Endothelial cell of umbilical vein (primary cell): ENCODE measurements at regions not wholly inside any gene's neighbourhood (a gene's known extent, or its start where the extent isn't known, plus 50 kb on each side); places are given as distances from the start of the nearest gene placed in this dataset.

Experiments used
- BruUV-seq: library from RNA; stranded (reverse); fragments of 400-500 nt; replicated peaks from 2 replicates; lab custom pipeline; 2021; lab: Mats Ljungman, UMichigan
- CTCF ChIA-PET: fragments of 300-600, 350-600 bp; sonication (Branson Sonifier 250); formaldehyde crosslinking; loops from one replicate; lab custom pipeline; 2021; ENCODE audit warnings: antibody characterized with exemption, inconsistent platforms; lab: Charles Lee
- POLR2A ChIA-PET: fragments of 300-600, 350-600 bp; sonication (Branson Sonifier 250); formaldehyde crosslinking; loops from one replicate; lab custom pipeline; 2021; ENCODE audit warnings: antibody characterized with exemption, inconsistent platforms; lab: Charles Lee
- DNase-seq: peaks from one replicate; pipeline ENCODE4 v3.0.0-alpha.2; 2011; ENCODE audit warnings: low read depth, low spot score
- FAIRE-seq: peaks from 2 replicates; lab custom pipeline; 2011; peaks lifted over from hg19 to GRCh38; lab: Jason Lieb, UNC
- H2AFZ ChIP-seq: 2 replicates; pipeline ENCODE4 v1.6.0; 2012; ENCODE audit warnings: low read depth, low read length, control low read depth, inconsistent platforms
- H3K27ac ChIP-seq: 2 replicates; pipeline ENCODE4 v1.5.1; 2011; ENCODE audit warnings: low read depth, mild to moderate bottlenecking, control low read depth, low read length, moderate library complexity; ENCODE audit not compliant: insufficient read depth
- H3K27me3 ChIP-seq, 2 experiments: 2 replicates each; pipeline versions ENCODE4 v1.6.0 to v1.6.1; 2011; ENCODE audit warnings: low read length in 2 of 2, mixed read lengths in 1 of 2; ENCODE audit not compliant: control insufficient read depth in 2 of 2, insufficient read depth in 2 of 2
- H3K36me3 ChIP-seq, 2 experiments: 2 replicates in 1 of 2; 3 replicates in 1 of 2; pipeline ENCODE4 v1.5.1; 2011; ENCODE audit warnings: low read length in 2 of 2, mild to moderate bottlenecking in 1 of 2, moderate library complexity in 1 of 2; ENCODE audit not compliant: control insufficient read depth in 2 of 2, insufficient read depth in 2 of 2; ENCODE audit errors: extremely low read depth in 1 of 2
- H3K4me1 ChIP-seq: 3 replicates; pipeline ENCODE4 v1.5.1; 2011; ENCODE audit warnings: mild to moderate bottlenecking, low read length; ENCODE audit not compliant: control insufficient read depth, insufficient read depth; ENCODE audit errors: extremely low read depth
- H3K4me2 ChIP-seq: 2 replicates; pipeline ENCODE4 v1.6.1; 2011; ENCODE audit warnings: low read length, control low read depth, mixed read lengths; ENCODE audit not compliant: insufficient read depth
- H3K4me3 ChIP-seq, 3 experiments: fragments of 200-600 bp in 1 of 3; sonication (generic), shearing (Covaris generic) in 1 of 3; replicated peaks in 1 of 3; 2 replicates each; pipeline ENCODE4 v1.5.1; 2011 to 2016; ENCODE audit warnings: control low read depth in 3 of 3, low read length in 3 of 3, mild to moderate bottlenecking in 2 of 3, inconsistent platforms in 1 of 3, low read depth in 1 of 3, moderate library complexity in 1 of 3; ENCODE audit not compliant: insufficient read depth in 1 of 3
- H3K79me2 ChIP-seq: 2 replicates; pipeline ENCODE4 v1.6.0; 2012; ENCODE audit warnings: low read length, inconsistent platforms; ENCODE audit not compliant: control insufficient read depth, insufficient read depth
- H3K9ac ChIP-seq: replicated peaks from 2 replicates; pipeline ENCODE3; 2011; ENCODE audit warnings: low read length, control low read depth; ENCODE audit not compliant: insufficient read depth; ENCODE audit errors: extremely low read depth
- H3K9me1 ChIP-seq: replicated peaks from 3 replicates; pipeline ENCODE4 v1.6.0; 2011; ENCODE audit warnings: mild to moderate bottlenecking, low read length; ENCODE audit not compliant: control insufficient read depth, insufficient read depth; ENCODE audit errors: extremely low read depth
- H3K9me3 ChIP-seq: replicated peaks from 2 replicates; pipeline ENCODE4 v1.5.1; 2012; ENCODE audit warnings: low read length, inconsistent platforms; ENCODE audit not compliant: control insufficient read depth, insufficient read depth
- H4K20me1 ChIP-seq: replicated peaks from 2 replicates; pipeline ENCODE3; 2011; ENCODE audit warnings: mild to moderate bottlenecking, low read length; ENCODE audit not compliant: control insufficient read depth, insufficient read depth; ENCODE audit errors: extremely low read depth
- EZH2 ChIP-seq: IDR thresholded peaks from 2 replicates; pipeline ENCODE4 v1.6.1; 2012; ENCODE audit warnings: borderline replicate concordance, low read depth, mild to moderate bottlenecking, moderate library complexity, low read length, inconsistent platforms; ENCODE audit not compliant: severe bottlenecking
- FOS ChIP-seq: IDR thresholded peaks from 2 replicates; pipeline ENCODE4 v1.6.1; 2011; ENCODE audit warnings: mild to moderate bottlenecking, low read length, moderate library complexity, borderline replicate concordance; ENCODE audit not compliant: insufficient read depth
- GATA2 ChIP-seq: IDR thresholded peaks from 2 replicates; pipeline ENCODE4 v1.7.0; 2011; ENCODE audit warnings: low read depth, mild to moderate bottlenecking, moderate library complexity, mixed read lengths, low read length; ENCODE audit not compliant: insufficient read length, insufficient read depth
- JUN ChIP-seq: IDR thresholded peaks from 2 replicates; pipeline ENCODE4 v1.6.1; 2011; ENCODE audit warnings: borderline replicate concordance, low read depth; ENCODE audit not compliant: insufficient read length, insufficient read depth
- MYC ChIP-seq: IDR thresholded peaks from one replicate; pipeline ENCODE4 v1.6.1; 2011; ENCODE audit warnings: mild to moderate bottlenecking, low read depth, low read length
- POLR2A ChIP-seq: IDR thresholded peaks from 2 replicates; pipeline ENCODE4 v1.6.1; 2012; ENCODE audit warnings: low read depth, mild to moderate bottlenecking, control low read depth, low read length
- POLR2AphosphoS5 ChIP-seq: IDR thresholded peaks from 2 replicates; pipeline ENCODE4 v1.6.1; 2012; ENCODE audit warnings: low read depth, mild to moderate bottlenecking, control low read depth, low read length, moderate library complexity; ENCODE audit not compliant: insufficient read depth
- dilution Hi-C: fragments of 300-500 bp; cut with MboI; formaldehyde crosslinking; loops from one replicate; pipeline ENCODE4 v1.15.0; 2019; ENCODE audit warnings: low sequenced_read_pairs; ENCODE audit not compliant: extremely low pct_ligation_motif_present
- intact Hi-C: fragments of 100-400 bp; cut with micrococcal nuclease; formaldehyde crosslinking; loops from one replicate; pipeline ENCODE4 v1.10.0; 2022
- TF ChIP-seq, protein P1 (sequence below), 2 donors: IDR thresholded peaks; 1 replicate in 1 of 2; 2 replicates in 1 of 2; pipeline ENCODE4 v1.5.1; 2011; ENCODE audit warnings: low read length in 2 of 2, mild to moderate bottlenecking in 2 of 2, moderate library complexity in 2 of 2, control low read depth in 1 of 2, inconsistent platforms in 1 of 2, low read depth in 1 of 2; ENCODE audit not compliant: insufficient read depth in 1 of 2; ENCODE audit errors: extremely low read depth in 1 of 2
- TF ChIP-seq, protein P2 (sequence below): IDR thresholded peaks from 2 replicates; pipeline ENCODE4 v1.6.1; 2011; ENCODE audit not compliant: insufficient read depth, insufficient read length

DNA sequence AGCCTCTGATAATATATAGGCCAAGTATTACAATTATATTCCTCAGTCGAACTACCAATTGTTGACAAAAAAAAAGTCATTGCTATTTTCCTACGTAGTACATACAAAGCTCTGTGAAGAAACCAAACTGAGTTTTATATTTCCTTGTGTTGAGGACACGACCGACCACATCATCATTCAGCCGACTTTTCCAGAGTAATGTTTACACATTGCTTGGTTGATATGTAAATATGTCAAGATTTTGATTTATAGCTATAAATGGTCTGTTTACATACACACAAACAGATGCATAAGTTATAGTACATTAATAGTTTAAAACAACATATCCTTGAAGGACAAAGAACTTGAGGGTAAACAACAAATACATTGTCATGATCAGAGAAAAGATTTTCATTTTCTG, 121.5 kb downstream of the CRPPA start:
- H2AFZ ChIP-seq = no peak overlapping the region
- POLR2A ChIA-PET = no interaction called here
- no peaks in the 10 kb centered on the region for H3K9me1 ChIP-seq
- no peaks in the 10 kb centered on the region for H3K9me3 ChIP-seq
- H3K27me3 ChIP-seq = no peaks in the 10 kb centered on the region
- no peak overlapping the region for H3K4me2 ChIP-seq
- no peaks in the 10 kb centered on the region for H4K20me1 ChIP-seq
- no peak for TF ChIP-seq EZH2
- no peaks in the 10 kb centered on the region for H3K79me2 ChIP-seq
- H3K4me3 ChIP-seq = no peak overlapping the region
- no peak overlapping the region for H3K27ac ChIP-seq
- dilution Hi-C loops (no loop called here), intact Hi-C loops (no loop called here)
- no peak for DNase-seq
- no peaks in the 10 kb centered on the region for H3K36me3 ChIP-seq
- H3K9ac ChIP-seq = no peak overlapping the region
- CTCF ChIA-PET = interaction anchor here (1.3 kb wide), 1 partner anchor 28 kb away, joined by 3 read pairs; no protein-coding TSS in a partner anchor
- BruUV-seq = no TSS peak
- no peaks in the 10 kb centered on the region for H3K4me1 ChIP-seq
- no peak for FAIRE-seq

DNA sequence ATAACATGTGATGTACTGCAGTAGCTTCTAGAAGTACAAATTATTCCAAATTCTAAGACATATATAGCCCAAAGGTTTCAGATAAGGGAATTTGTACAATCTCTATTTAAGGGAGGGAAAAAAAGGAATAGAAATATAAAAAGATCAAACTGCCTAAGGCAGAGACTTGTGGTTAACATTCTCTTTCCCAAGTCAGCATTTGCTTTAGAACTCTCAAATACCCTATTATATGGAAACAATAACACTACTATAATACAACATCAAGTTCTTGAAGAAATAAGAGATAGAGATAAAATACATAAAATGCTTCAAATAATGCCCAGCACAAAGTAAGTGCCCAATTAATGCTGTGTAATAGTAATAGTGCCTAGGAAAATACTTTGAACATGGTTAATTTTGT, 123.1 kb downstream of the CRPPA start:
- ChIA-PET CTCF (interaction anchor here (1.3 kb wide), 1 partner anchor 18 kb away, joined by 3 read pairs; no protein-coding TSS in a partner anchor), POLR2A (no interaction called here)
- no peaks in the 10 kb centered on the region for H3K4me1 ChIP-seq
- no peaks in the 10 kb centered on the region for H3K79me2 ChIP-seq
- H3K9me1 ChIP-seq = no peaks in the 10 kb centered on the region
- H2AFZ ChIP-seq = no peak overlapping the region
- H3K9ac ChIP-seq = no peak overlapping the region
- H3K27me3 ChIP-seq = no peaks in the 10 kb centered on the region
- intact Hi-C loops = no loop called here
- no peaks in the 10 kb centered on the region for H3K36me3 ChIP-seq
- no TSS peak for BruUV-seq
- no peak overlapping the region for H3K4me2 ChIP-seq
- no peak for FAIRE-seq
- dilution Hi-C loops = no loop called here
- TF ChIP-seq GATA2 = no peak
- TF ChIP-seq MYC = no peak
- TF ChIP-seq JUN = no peak
- TF ChIP-seq FOS = no peak
- no peak for TF ChIP-seq POLR2A
- no peak for TF ChIP-seq EZH2
- TF ChIP-seq, protein P1, sequence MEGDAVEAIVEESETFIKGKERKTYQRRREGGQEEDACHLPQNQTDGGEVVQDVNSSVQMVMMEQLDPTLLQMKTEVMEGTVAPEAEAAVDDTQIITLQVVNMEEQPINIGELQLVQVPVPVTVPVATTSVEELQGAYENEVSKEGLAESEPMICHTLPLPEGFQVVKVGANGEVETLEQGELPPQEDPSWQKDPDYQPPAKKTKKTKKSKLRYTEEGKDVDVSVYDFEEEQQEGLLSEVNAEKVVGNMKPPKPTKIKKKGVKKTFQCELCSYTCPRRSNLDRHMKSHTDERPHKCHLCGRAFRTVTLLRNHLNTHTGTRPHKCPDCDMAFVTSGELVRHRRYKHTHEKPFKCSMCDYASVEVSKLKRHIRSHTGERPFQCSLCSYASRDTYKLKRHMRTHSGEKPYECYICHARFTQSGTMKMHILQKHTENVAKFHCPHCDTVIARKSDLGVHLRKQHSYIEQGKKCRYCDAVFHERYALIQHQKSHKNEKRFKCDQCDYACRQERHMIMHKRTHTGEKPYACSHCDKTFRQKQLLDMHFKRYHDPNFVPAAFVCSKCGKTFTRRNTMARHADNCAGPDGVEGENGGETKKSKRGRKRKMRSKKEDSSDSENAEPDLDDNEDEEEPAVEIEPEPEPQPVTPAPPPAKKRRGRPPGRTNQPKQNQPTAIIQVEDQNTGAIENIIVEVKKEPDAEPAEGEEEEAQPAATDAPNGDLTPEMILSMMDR (IDR thresholded peaks at IDR 0.05; ENCODE audit: extremely low read depth in 1 of 2, insufficient read depth in 1 of 2, low read depth in 1 of 2, low read length in 2 of 2) = no peak
- TF ChIP-seq POLR2AphosphoS5 = no peak
- TF ChIP-seq, protein P2, sequence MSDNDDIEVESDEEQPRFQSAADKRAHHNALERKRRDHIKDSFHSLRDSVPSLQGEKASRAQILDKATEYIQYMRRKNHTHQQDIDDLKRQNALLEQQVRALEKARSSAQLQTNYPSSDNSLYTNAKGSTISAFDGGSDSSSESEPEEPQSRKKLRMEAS = no peak
- H3K4me3 ChIP-seq = no peak overlapping the region
- H3K9me3 ChIP-seq = no peaks in the 10 kb centered on the region
- no peak overlapping the region for H3K27ac ChIP-seq
- no peak for DNase-seq
- H4K20me1 ChIP-seq = no peaks in the 10 kb centered on the region
